ENCODE measurements at regions not wholly inside any gene's neighbourhood (a gene's known extent, or its start where the extent isn't known, plus 50 kb on each side); places are given as distances from the start of the nearest gene placed in this dataset.

- no peak for TF ChIP-seq CTCF (IDR thresholded peaks at IDR 0.05; ENCODE audit: low read depth, low read length, missing control alignments)
- in situ Hi-C loops (cut with HindIII; ENCODE audit: low sequenced_read_pairs), result no loop called here
- no peak overlapping the region for H3K4me3 ChIP-seq (ENCODE audit: low read depth, low read length)
- DNase-seq (ENCODE audit: low read depth), result peak; percentile 9
Observed at GRCh38 chr4:120517966-120518365, 404.6 kb downstream of the PRDM5 start.

GRCh38 chr4:120509719-120510118 is 412.8 kb downstream of the PRDM5 start:
- TF ChIP-seq CTCF (IDR thresholded peaks at IDR 0.05; ENCODE audit: low read depth, low read length, missing control alignments), result no peak
- no peak for DNase-seq (ENCODE audit: low read depth)
- H3K4me3 ChIP-seq (ENCODE audit: low read depth, low read length), result no peak overlapping the region
- in situ Hi-C loops (cut with HindIII; ENCODE audit: low sequenced_read_pairs), result no loop called here

- in situ Hi-C loops (cut with HindIII; ENCODE audit: low sequenced_read_pairs), result no loop called here
- no peak for DNase-seq (ENCODE audit: low read depth)
- no peak overlapping the region for H3K4me3 ChIP-seq (ENCODE audit: low read depth, low read length)
- no peak for TF ChIP-seq CTCF (IDR thresholded peaks at IDR 0.05; ENCODE audit: low read depth, low read length, missing control alignments)
Observed at GRCh38 chr4:120509222-120509621, 413.3 kb downstream of the PRDM5 start.

GRCh38 chr4:120508036-120508435 is 414.5 kb downstream of the PRDM5 start:
- H3K4me3 ChIP-seq (ENCODE audit: low read depth, low read length), result no peak overlapping the region
- no peak for DNase-seq (ENCODE audit: low read depth)
- in situ Hi-C loops (cut with HindIII; ENCODE audit: low sequenced_read_pairs), result no loop called here
- no peak for TF ChIP-seq CTCF (IDR thresholded peaks at IDR 0.05; ENCODE audit: low read depth, low read length, missing control alignments)

GRCh38 chr4:120506536-120506935 is 416.0 kb downstream of the PRDM5 start:
- no peak for DNase-seq (ENCODE audit: low read depth)
- no peak for TF ChIP-seq CTCF (IDR thresholded peaks at IDR 0.05; ENCODE audit: low read depth, low read length, missing control alignments)
- in situ Hi-C loops (cut with HindIII; ENCODE audit: low sequenced_read_pairs), result no loop called here
- no peak overlapping the region for H3K4me3 ChIP-seq (ENCODE audit: low read depth, low read length)

- in situ Hi-C loops (cut with HindIII; ENCODE audit: low sequenced_read_pairs), result no loop called here
- no peak for DNase-seq (ENCODE audit: low read depth)
- TF ChIP-seq CTCF (IDR thresholded peaks at IDR 0.05; ENCODE audit: low read depth, low read length, missing control alignments), result no peak
- no peak overlapping the region for H3K4me3 ChIP-seq (ENCODE audit: low read depth, low read length)
Observed at GRCh38 chr4:120498678-120499077, 423.8 kb downstream of the PRDM5 start.

GRCh38 chr4:120491481-120491880 is 424.8 kb upstream of the MAD2L1 start:
- H3K4me3 ChIP-seq (ENCODE audit: low read depth, low read length), result no peak overlapping the region
- no peak for DNase-seq (ENCODE audit: low read depth)
- in situ Hi-C loops (cut with HindIII; ENCODE audit: low sequenced_read_pairs), result no loop called here
- no peak for TF ChIP-seq CTCF (IDR thresholded peaks at IDR 0.05; ENCODE audit: low read depth, low read length, missing control alignments)

Data from astrocyte of the cerebellum (primary cell).